OCI-LY7 (cell line): ENCODE measurements at regions not wholly inside any gene's neighbourhood (a gene's known extent, or its start where the extent isn't known, plus 50 kb on each side); places are given as distances from the start of the nearest gene placed in this dataset.

ENCODE experiments used
- BruUV-seq: library from RNA; stranded (reverse); fragments of 400-500 nt; replicated peaks from 2 replicates; lab custom pipeline; 2021; lab: Mats Ljungman, UMichigan
- CTCF ChIA-PET: fragments of 300-600 bp; sonication (Branson Sonifier 250); formaldehyde crosslinking; loops from one replicate; lab custom pipeline; 2022; ENCODE audit warnings: antibody characterized with exemption; ENCODE audit not compliant: unreplicated experiment; lab: Charles Lee
- POLR2A ChIA-PET: fragments of 300-600 bp; sonication (Branson Sonifier 250); formaldehyde crosslinking; loops from one replicate; lab custom pipeline; 2022; ENCODE audit warnings: antibody characterized with exemption; lab: Charles Lee
- DNase-seq: peaks from one replicate; pipeline ENCODE4 v3.0.0-alpha.2; 2015; ENCODE audit warnings: low spot score
- H2AFZ ChIP-seq: fragments of 200-600 bp; sonication (generic), shearing (Covaris generic); 2 replicates; pipeline ENCODE4 v1.6.1; 2014; ENCODE audit warnings: mild to moderate bottlenecking, antibody characterized with exemption, low read length, moderate library complexity
- H3K27ac ChIP-seq: fragments of 200-600 bp; sonication (generic); 2 replicates; pipeline ENCODE4 v1.5.1; 2014; ENCODE audit warnings: mixed run types, low read depth, mild to moderate bottlenecking, moderate library complexity, low read length, inconsistent platforms; ENCODE audit not compliant: poor library complexity, severe bottlenecking
- H3K36me3 ChIP-seq: fragments of 200-600 bp; sonication (generic); 2 replicates; pipeline ENCODE4 v1.6.1; 2014; ENCODE audit warnings: mild to moderate bottlenecking, antibody characterized with exemption, low read length, moderate library complexity, mixed read lengths; ENCODE audit not compliant: insufficient read depth
- H3K4me1 ChIP-seq: fragments of 200-600 bp; sonication (generic); 2 replicates; pipeline ENCODE4 v1.5.1; 2014; ENCODE audit warnings: mild to moderate bottlenecking, low read length; ENCODE audit not compliant: insufficient read depth, poor library complexity, severe bottlenecking
- H3K4me2 ChIP-seq: fragments of 200-600 bp; sonication (generic); 2 replicates; pipeline ENCODE4 v1.6.1; 2014; ENCODE audit warnings: mild to moderate bottlenecking, low read length
- H3K4me3 ChIP-seq: fragments of 200-600 bp; sonication (generic); 2 replicates; pipeline ENCODE4 v1.5.1; 2014; ENCODE audit warnings: mild to moderate bottlenecking, low read depth, low read length; ENCODE audit not compliant: poor library complexity, severe bottlenecking
- H3K79me2 ChIP-seq: fragments of 200-600 bp; sonication (generic); 2 replicates; pipeline ENCODE4 v1.6.1; 2016; ENCODE audit warnings: low read depth, mild to moderate bottlenecking, low read length, moderate library complexity, mixed read lengths; ENCODE audit not compliant: insufficient read depth
- H3K9me2 ChIP-seq: fragments of 200-600 bp; sonication (generic); 2 replicates; pipeline ENCODE4 v1.6.1; 2016; ENCODE audit warnings: mild to moderate bottlenecking, low read length, mixed read lengths; ENCODE audit not compliant: insufficient read depth
- H3K9me3 ChIP-seq: fragments of 200-600 bp; sonication (generic); 2 replicates; pipeline ENCODE4 v1.6.1; 2014; ENCODE audit warnings: mild to moderate bottlenecking, mixed run types, low read length, mixed read lengths
- H4K20me1 ChIP-seq: fragments of 200-600 bp; sonication (generic); 2 replicates; pipeline ENCODE4 v1.6.1; 2014; ENCODE audit warnings: mild to moderate bottlenecking, antibody characterized with exemption, low read length, moderate library complexity, mixed read lengths; ENCODE audit not compliant: insufficient read depth
- EZH2phosphoT487 ChIP-seq: fragments of 200-600 bp; sonication (generic); IDR thresholded peaks from 2 replicates; pipeline ENCODE4 v1.6.1; 2018; ENCODE audit warnings: low read depth, borderline replicate concordance, mild to moderate bottlenecking, mixed run types, antibody characterized with exemption, low read length, moderate library complexity, mixed read lengths
- intact Hi-C: fragments of 100-400 bp; cut with micrococcal nuclease; formaldehyde crosslinking; loops from one replicate; pipeline ENCODE4 v1.10.0; 2022; ENCODE audit not compliant: unreplicated experiment
- TF ChIP-seq, protein P1 (sequence below): fragments of 200-600 bp; sonication (generic); conservative IDR thresholded peaks from 2 replicates; pipeline ENCODE4 v1.5.1; 2014; ENCODE audit warnings: mild to moderate bottlenecking, antibody characterized with exemption, low read length, moderate library complexity, mixed read lengths

DNA sequence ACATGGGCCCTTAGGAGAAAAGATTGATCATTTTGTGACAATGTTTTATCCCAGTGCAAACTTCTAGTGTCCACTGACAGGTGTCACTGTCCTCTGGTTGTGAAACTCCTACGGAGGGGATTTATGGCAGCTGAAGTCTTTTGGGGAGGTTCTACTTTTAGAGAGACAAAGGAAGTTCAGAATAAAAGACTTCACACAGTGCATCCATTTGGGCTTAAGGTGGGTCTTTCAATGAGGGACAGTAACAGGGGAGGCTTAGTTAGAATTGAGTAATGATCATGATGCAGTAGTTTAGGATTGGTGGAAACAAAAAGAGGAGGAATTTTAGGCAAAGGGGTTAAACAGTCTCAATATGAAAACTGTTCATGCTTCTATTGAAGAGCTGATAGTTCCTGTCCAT lies 501.1 kb upstream of the NRP1 start:
- Histone ChIP-seq H4K20me1 (no peaks in the 10 kb centered on the region), H3K9me3 (no peaks in the 10 kb centered on the region), H3K4me1 (no peaks in the 10 kb centered on the region), H3K4me2 (no peak overlapping the region), H3K79me2 (no peaks in the 10 kb centered on the region), H3K36me3 (no peaks in the 10 kb centered on the region), H3K4me3 (no peak overlapping the region), H3K27ac (no peak overlapping the region), H2AFZ (no peak overlapping the region), H3K9me2 (no peaks in the 10 kb centered on the region)
- CTCF ChIA-PET, result no interaction called here
- intact Hi-C loops, result no loop called here
- POLR2A ChIA-PET, result interaction anchor here (0.5 kb wide), 1 partner anchor 55 kb away, joined by 3 read pairs; no protein-coding TSS in a partner anchor
- no TSS peak for BruUV-seq
- DNase-seq, result no peak
- TF ChIP-seq, protein P1, sequence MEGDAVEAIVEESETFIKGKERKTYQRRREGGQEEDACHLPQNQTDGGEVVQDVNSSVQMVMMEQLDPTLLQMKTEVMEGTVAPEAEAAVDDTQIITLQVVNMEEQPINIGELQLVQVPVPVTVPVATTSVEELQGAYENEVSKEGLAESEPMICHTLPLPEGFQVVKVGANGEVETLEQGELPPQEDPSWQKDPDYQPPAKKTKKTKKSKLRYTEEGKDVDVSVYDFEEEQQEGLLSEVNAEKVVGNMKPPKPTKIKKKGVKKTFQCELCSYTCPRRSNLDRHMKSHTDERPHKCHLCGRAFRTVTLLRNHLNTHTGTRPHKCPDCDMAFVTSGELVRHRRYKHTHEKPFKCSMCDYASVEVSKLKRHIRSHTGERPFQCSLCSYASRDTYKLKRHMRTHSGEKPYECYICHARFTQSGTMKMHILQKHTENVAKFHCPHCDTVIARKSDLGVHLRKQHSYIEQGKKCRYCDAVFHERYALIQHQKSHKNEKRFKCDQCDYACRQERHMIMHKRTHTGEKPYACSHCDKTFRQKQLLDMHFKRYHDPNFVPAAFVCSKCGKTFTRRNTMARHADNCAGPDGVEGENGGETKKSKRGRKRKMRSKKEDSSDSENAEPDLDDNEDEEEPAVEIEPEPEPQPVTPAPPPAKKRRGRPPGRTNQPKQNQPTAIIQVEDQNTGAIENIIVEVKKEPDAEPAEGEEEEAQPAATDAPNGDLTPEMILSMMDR, result no peak
- TF ChIP-seq EZH2phosphoT487, result no peak

DNA sequence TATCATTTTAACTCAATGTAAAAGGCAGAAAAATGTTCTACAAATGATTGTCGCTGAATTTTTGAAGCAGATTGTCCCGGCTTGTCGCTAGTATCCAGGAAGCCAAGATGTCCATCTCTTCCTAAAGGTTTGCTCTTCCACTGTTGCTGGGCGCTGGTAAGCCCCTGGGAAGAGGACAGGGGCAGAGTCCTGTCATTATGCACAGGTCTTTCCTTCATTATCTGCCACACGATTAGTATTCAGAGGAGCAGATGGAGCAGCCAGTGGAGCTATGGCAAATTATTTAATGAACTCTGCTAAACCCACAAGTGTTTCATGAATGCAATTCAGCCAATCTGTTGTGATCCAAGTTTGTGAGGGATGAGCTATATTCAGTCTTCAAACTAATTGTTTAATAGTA lies 499.1 kb upstream of the NRP1 start:
- CTCF ChIA-PET, result no interaction called here
- no peak for DNase-seq
- no peaks in the 10 kb centered on the region for H3K4me1 ChIP-seq
- no peaks in the 10 kb centered on the region for H3K36me3 ChIP-seq
- no peak overlapping the region for H3K4me2 ChIP-seq
- H3K79me2 ChIP-seq, result no peaks in the 10 kb centered on the region
- no TSS peak for BruUV-seq
- H3K27ac ChIP-seq, result no peak overlapping the region
- intact Hi-C loops, result no loop called here
- no peak for TF ChIP-seq EZH2phosphoT487
- TF ChIP-seq, protein P1, result no peak
- H3K4me3 ChIP-seq, result no peak overlapping the region
- H4K20me1 ChIP-seq, result no peaks in the 10 kb centered on the region
- H3K9me2 ChIP-seq, result no peaks in the 10 kb centered on the region
- H3K9me3 ChIP-seq, result no peaks in the 10 kb centered on the region
- POLR2A ChIA-PET, result no interaction called here
- no peak overlapping the region for H2AFZ ChIP-seq

DNA sequence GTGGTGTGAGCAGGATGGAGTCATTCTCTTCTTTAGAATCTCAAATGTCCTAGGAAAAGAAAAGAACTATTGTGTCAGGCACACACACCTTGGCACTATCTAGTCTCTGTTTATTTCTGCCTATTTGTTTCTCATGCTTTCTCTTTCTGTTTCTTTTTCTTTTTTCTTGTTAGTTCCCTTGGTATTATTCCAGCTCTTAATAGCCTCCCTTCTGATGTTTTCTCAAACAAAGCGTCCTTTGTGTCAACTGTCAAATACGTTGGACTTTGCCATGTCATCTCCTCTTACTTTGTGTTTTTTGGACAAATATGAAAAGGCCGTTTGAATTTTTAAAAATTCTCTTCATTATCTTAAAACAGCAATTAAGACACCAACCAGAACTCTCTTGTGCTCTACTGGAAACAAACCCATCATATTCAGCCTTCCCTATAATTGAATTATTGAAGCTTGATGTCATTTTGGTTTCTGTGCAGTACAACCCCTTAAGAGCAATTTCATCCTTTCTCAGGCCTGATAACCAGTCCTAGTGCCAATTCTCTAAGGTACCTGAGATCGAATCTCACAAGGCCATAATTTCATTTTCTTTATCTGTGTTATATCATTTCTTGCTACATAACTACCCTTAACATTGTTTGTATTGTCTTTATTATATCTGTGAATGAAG lies 497.8 kb upstream of the NRP1 start:
- BruUV-seq, result no TSS peak
- CTCF ChIA-PET, result no interaction called here

More for the DNA sequence above, 497.8 kb upstream of the NRP1 start:
- DNase-seq, result no peak
- Histone ChIP-seq H3K4me3 (no peak overlapping the region), H3K9me2 (no peaks in the 10 kb centered on the region), H3K9me3 (no peaks in the 10 kb centered on the region), H3K4me1 (no peaks in the 10 kb centered on the region), H3K36me3 (no peaks in the 10 kb centered on the region), H3K27ac (no peak overlapping the region), H3K79me2 (no peaks in the 10 kb centered on the region), H3K4me2 (no peak overlapping the region), H4K20me1 (no peaks in the 10 kb centered on the region), H2AFZ (no peak overlapping the region)
- intact Hi-C loops, result no loop called here
- TF ChIP-seq, protein P1, result no peak
- no peak for TF ChIP-seq EZH2phosphoT487
- POLR2A ChIA-PET, result no interaction called here
